ENCODE measurements at regions not wholly inside any gene's neighbourhood (a gene's known extent, or its start where the extent isn't known, plus 50 kb on each side); places are given as distances from the start of the nearest gene placed in this dataset.

DNA sequence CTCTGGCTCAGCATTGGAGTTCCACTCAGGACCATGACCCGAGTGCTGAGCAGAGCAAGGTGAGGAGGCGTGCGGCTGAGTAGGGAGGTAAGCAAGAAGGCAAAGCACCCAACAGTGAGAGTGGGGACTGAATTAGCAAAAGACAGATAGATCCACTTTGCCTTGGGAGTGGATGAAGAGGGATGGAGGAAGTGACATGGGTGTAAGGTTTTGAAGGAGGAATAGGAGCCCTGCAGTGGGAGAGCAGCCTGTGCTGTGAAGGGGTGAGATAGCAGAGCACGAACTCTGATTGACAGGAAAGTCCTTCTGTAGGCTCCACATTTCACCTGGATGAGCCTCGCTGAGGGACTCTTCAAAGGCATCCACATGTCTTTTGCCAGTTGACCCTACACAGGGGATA, 522.6 kb downstream of the NTRK3 start:
- TF ChIP-seq POLR2A (IDR thresholded peaks at IDR 0.05) (no peak), CTCF (IDR thresholded peaks at IDR 0.05) (no peak)

All from body of pancreas (tissue), 4 donors.